Neural progenitor cell (in vitro differentiated cells): ENCODE measurements at regions not wholly inside any gene's neighbourhood (a gene's known extent, or its start where the extent isn't known, plus 50 kb on each side); places are given as distances from the start of the nearest gene placed in this dataset.

ENCODE experiments used
- CTCF ChIP-seq: fragments of 200-600 bp; sonication (generic); IDR thresholded peaks from 2 replicates; pipeline ENCODE4 v1.5.1; 2017; ENCODE audit warnings: antibody characterized with exemption, mild to moderate bottlenecking
- EZH2 ChIP-seq: fragments of 200-600 bp; sonication (generic); IDR thresholded peaks from 2 replicates; pipeline ENCODE4 v1.6.1; 2017; ENCODE audit warnings: antibody characterized with exemption, mild to moderate bottlenecking, moderate library complexity
- EZH2phosphoT487 ChIP-seq: fragments of 200-600 bp; sonication (generic); IDR thresholded peaks from 2 replicates; pipeline ENCODE4 v1.6.1; 2017; ENCODE audit warnings: antibody characterized with exemption

- TF ChIP-seq CTCF (no peak), EZH2 (no peak), EZH2phosphoT487 (no peak)
Measured at GRCh38 chr9:107547772-107548297, 58.3 kb upstream of the KLF4 start.
